HG03108 (cell line): ENCODE measurements at regions not wholly inside any gene's neighbourhood (a gene's known extent, or its start where the extent isn't known, plus 50 kb on each side); places are given as distances from the start of the nearest gene placed in this dataset.

Experiments used
- ATAC-seq: cut with Tn5 transposase; IDR thresholded peaks from one replicate; pipeline ENCODE4 v1.9.1; 2021; ENCODE audit warnings: moderate library complexity; ENCODE audit not compliant: unreplicated experiment

DNA sequence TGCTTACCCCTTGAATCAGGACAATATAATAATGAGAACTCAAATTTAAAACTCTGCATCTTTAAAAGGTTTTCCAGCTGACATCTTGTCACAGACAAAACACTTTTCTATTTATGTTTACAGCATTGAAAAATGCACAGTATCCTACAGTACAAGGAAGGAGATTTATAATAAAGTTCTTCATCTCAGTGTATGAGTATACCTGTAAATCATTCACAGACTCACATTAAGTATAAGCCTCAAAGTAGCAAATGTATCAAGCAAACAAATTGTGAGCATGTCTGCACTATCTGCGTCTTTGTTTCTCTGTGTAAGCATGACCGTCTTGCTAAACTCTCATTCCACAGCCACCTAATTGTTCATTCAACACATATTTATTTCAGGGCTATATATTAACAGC lies 52.8 kb downstream of the PPP1R2C start:
- ATAC-seq: no peak

- ATAC-seq: no peak
Measured at GRCh38 chrX:42720209-42720608, 57.8 kb downstream of the PPP1R2C start.

- no peak for ATAC-seq
Measured at GRCh38 chrX:42715701-42716262, 62.2 kb downstream of the PPP1R2C start.

DNA sequence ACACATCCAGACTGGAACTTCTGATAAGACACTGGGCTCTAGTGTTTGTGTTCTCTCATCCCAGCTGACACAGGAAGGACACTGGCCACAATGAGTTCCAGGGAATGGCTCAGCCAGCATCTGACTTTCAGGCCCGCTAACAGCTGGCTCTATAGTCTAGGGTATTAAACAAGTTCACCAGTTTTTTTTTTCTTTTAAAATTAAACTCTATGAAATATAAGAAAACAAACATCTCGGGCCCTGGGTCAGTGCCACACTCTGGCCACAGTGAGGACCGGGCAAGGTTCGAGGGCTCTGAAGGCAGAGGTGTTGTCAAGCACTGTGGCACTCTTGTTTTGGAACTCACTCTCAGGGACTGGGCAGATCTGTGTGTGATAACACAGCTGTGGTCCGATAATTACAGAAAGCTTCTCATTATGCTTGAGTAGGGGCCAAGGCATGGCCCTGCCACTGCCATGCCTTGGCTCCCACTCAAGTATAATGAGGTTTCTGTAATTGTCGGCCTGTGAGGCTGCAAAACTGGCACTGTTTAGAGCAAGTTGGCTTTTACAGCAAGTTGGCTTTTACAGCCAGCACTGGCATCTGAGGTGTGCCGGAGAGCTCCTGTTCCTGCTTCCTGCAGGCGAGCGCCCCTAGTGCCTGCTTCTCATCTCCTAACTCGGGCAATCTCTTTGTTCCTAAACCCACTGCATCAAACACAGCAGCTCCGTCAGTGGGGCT lies 62.8 kb downstream of the PPP1R2C start:
- no peak for ATAC-seq

GRCh38 chrX:42710452-42710851 lies 67.5 kb downstream of the PPP1R2C start:
- no peak for ATAC-seq

GRCh38 chrX:42708222-42708621 lies 69.7 kb downstream of the PPP1R2C start:
- no peak for ATAC-seq

- ATAC-seq: no peak
Measured at GRCh38 chrX:42707742-42708141, 70.2 kb downstream of the PPP1R2C start.

GRCh38 chrX:42704454-42704853 lies 73.5 kb downstream of the PPP1R2C start:
- ATAC-seq: no peak

DNA sequence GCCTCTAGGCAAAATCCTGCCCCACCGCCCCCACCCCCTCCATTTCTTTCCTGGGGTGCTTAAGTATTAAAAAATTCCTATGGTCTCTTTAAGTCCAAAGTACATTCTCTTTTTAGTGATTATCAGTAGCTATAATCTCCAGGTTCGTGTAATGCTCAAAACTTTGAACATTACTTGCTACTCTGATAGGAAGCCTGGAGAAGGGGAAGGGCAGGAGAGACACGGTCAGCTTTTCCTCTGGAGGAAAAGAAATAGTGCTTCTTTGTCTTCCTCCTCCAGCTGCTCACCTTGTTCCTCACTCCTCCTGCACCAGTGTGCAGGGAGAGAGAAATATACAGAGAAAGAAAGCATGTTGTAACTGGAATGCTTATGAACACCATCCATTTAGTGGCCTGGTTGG lies 80.4 kb downstream of the PPP1R2C start:
- ATAC-seq: no peak

- ATAC-seq: no peak
Measured at GRCh38 chrX:42696536-42697124, 81.3 kb downstream of the PPP1R2C start.

GRCh38 chrX:42695800-42696358 lies 82.1 kb downstream of the PPP1R2C start:
- ATAC-seq: no peak

DNA sequence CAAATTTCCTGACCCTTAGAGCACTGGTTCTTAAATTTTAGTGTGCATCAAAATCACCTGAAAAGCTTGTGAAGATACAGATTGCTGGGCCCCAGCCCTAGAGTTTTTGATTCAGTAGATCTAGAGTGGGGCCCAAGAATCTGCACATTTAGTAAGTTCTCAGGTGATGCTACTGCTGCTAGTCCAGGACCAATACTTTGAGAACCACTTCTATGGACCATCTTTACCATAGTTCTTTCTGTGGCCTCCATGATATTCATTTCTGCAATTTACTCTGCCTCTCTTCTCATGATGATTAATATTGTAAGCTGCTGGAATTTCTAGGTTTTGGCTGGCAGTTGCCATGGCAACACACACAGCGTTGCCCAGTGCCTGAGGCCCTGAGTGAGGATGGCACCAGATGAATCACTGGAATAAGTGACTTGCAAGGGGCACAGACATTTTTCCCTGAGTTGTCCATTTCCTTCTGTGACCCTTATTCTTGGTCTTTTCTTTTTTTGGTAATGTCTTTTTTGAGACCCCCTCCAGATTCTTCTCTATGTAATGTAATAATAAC lies 83.6 kb downstream of the PPP1R2C start:
- no peak for ATAC-seq

DNA sequence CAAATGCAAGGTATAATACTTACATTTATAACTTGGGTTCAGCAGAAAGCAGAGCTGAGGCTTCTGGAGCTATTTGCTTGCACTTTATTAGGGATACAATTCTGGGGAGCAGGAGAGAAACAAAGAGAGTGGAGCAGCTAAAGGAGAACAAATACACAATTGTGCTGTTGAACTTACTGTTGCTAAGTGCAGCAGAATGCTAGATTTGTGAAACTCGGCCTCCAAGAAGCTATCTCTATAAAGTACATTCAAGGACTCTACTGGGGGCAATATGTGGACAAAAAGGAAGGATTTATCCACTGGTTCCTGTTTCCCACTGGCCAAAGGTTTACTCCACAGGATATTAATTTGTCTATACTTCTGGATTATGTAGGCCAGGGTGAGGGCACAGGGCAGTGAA lies 86.8 kb downstream of the PPP1R2C start:
- no peak for ATAC-seq

DNA sequence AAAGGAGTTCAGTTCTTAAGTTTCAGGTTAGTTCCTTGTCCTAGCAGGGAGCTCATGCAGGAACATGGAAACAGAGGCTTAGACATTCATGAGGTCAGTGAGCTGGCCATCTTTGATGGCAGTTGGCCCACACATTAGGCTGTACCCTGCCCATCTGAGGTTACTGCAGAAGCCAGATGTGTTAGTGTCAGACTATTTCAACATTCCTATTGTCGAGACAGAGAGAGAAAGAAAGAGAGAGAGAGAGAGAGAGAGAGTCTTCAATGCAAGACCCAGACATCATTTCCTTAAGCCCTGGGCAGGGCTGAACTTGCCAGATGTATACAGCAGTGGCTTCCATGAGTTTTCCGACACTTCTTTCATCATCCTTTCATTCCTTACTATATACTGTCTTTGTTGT lies 91.3 kb downstream of the PPP1R2C start:
- ATAC-seq: no peak

DNA sequence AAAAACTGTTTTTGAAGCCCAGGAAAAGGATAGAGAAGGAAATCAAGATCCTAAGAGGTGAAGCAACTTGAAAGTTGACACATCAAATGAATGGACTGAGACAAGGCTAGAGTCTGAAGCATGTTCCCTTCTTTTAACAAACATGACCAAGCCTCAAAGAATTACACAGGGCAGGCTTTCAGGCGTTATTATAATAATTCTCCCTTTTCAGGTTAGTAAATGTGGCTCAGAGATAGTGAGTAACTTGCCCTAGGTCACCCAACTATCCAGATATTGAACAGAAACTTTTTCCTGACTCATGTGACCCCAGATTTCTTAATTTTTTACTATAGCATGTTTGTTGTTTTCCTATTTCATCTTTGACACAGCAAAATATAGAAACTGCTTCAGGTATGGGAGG lies 91.7 kb downstream of the PPP1R2C start:
- ATAC-seq: no peak

DNA sequence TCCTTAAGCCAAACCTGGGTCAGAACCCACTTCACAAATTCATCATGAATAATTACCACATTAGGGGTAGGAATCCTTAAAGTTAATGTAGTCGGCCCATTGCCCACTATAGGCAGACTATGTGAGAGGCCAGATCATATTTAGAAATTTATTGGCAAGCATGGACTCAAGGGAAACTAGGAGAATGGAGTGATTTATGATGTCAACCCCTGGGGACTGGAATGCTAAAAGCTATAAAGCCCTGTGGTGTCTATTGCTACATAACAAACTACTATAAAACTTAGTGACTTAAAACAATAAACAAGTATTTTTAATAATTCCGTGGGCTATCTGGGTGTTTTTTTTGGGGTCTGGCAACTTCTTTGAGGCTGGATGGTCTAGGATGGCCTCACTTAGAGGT lies 93.9 kb downstream of the PPP1R2C start:
- no peak for ATAC-seq

DNA sequence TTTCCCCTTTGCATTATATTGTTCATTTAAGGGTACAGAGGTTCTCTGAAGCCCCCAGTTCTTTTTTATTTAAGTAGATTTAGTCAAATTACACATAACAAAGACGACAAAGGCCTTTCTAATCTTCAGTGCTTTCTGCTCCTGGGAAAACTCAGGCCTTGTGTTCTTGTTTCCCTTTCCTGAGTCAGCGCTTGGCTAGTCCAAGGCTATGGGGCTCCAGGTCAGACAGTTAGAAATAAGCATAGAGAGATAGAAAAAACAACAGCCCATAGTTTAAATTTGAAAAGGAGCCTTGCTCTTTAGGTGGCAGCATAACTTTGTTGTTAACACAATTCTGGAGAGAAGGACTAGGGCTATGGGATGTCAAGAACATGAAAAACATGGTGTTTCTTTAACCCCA lies 97.3 kb downstream of the PPP1R2C start:
- no peak for ATAC-seq

GRCh38 chrX:42678133-42678532 lies 99.8 kb downstream of the PPP1R2C start:
- no peak for ATAC-seq

GRCh38 chrX:42673301-42673810 lies 104.6 kb downstream of the PPP1R2C start:
- ATAC-seq: no peak

DNA sequence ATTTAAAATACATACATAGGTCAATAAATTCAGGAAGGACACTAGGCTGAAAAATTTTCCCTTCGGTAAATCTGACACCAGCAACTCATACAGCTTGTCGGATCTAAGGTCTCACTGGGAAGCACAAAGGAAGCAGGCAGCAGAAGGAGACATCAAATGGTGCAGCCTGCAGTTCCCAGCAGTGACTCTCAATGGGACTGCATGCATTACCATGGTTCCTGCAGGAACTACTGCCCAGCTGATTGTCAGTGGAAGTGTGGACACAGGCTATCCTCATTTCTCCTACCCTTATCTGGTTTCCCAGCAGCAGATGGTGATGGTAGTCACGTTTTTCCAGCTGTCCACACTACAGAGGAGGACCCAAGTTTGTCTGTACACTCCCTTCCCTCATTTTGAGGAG lies 113.3 kb downstream of the PPP1R2C start:
- ATAC-seq: no peak

GRCh38 chrX:42628471-42628870 lies 149.5 kb downstream of the PPP1R2C start:
- ATAC-seq: no peak

DNA sequence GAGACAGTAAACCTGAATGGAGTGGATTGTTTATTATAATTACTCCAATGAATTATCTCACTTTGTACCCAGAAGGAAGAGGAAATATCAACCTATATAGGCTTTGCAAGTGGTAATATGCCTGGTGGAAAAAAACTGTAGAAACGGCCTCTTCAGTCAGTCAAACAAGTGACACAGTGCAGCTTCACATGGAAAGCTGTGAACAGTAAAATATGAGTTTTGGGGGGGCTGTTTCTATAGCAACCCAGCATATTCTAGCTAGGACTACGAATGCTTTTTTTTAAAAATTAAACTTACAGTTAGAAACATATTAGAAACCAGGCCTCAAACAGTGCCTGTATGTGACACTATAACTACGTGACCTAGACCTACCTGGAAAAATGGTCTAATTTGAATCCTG lies 150.1 kb downstream of the PPP1R2C start:
- ATAC-seq: no peak
